NT2/D1 (cell line): ENCODE measurements at regions not wholly inside any gene's neighbourhood (a gene's known extent, or its start where the extent isn't known, plus 50 kb on each side); places are given as distances from the start of the nearest gene placed in this dataset.

Experiments
- SUZ12 ChIP-seq: IDR thresholded peaks from 2 replicates; pipeline ENCODE4 v1.6.1; 2011; ENCODE audit not compliant: insufficient read length, insufficient read depth; ENCODE audit errors: extremely low read depth
- YY1 ChIP-seq: IDR thresholded peaks from 2 replicates; pipeline ENCODE4 v1.6.1; 2011; ENCODE audit not compliant: insufficient read length, insufficient read depth
- ZNF274 ChIP-seq: IDR thresholded peaks from 2 replicates; pipeline ENCODE4 v1.6.1; 2011; ENCODE audit warnings: mild to moderate bottlenecking, low read depth, low read length

DNA sequence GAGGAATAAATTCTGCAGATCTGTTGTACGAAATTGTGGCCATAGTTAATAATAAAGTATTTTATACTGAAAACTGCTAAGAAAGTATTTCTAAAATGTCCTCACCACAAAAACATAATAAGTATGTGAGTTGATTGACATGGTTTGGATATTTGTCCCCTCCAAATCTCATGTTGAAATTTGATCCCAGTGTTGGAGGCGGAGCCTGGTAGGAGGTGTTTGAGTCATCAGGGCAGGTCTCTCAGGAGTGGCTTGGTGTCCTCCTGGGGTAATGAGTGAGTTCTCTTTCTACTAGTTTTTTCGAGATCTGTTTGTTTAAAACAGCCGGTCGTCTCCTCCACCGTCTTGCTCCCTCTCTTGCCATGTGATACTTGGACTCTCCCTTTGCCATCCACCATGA, 424.1 kb upstream of the KCNMB2 start:
- no peak for TF ChIP-seq SUZ12
- no peak for TF ChIP-seq ZNF274
- no peak for TF ChIP-seq YY1
